ENCODE measurements at regions not wholly inside any gene's neighbourhood (a gene's known extent, or its start where the extent isn't known, plus 50 kb on each side); places are given as distances from the start of the nearest gene placed in this dataset.

DNA sequence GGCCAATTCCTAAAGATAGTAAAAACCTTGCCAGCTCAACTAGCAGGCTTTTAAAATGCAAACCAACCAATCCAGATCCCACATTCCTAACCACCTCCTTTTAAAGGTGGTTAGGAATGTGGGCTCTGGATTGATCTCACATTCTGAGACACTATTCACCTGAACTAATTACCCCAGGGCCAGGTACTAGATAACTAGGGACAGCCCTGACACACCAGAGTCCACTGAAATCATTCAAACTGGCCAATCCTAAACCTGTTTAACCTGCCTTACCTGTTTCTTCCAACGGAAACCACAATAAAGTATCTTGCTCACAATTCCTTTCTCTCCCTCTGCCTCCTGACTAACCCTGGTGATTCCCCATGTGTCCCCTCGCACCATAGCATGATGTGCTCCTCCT, 168.3 kb upstream of the DMAC1 start:
- TF ChIP-seq POLR2A (IDR thresholded peaks at IDR 0.05) (no peak), EP300 (IDR thresholded peaks at IDR 0.05) (no peak)
- TF ChIP-seq, protein P1, sequence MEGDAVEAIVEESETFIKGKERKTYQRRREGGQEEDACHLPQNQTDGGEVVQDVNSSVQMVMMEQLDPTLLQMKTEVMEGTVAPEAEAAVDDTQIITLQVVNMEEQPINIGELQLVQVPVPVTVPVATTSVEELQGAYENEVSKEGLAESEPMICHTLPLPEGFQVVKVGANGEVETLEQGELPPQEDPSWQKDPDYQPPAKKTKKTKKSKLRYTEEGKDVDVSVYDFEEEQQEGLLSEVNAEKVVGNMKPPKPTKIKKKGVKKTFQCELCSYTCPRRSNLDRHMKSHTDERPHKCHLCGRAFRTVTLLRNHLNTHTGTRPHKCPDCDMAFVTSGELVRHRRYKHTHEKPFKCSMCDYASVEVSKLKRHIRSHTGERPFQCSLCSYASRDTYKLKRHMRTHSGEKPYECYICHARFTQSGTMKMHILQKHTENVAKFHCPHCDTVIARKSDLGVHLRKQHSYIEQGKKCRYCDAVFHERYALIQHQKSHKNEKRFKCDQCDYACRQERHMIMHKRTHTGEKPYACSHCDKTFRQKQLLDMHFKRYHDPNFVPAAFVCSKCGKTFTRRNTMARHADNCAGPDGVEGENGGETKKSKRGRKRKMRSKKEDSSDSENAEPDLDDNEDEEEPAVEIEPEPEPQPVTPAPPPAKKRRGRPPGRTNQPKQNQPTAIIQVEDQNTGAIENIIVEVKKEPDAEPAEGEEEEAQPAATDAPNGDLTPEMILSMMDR (IDR thresholded peaks at IDR 0.05): no peak

Data from gastroesophageal sphincter (tissue), 3 donors.